Mucosa of stomach (tissue), 1 donor: ENCODE measurements at regions not wholly inside any gene's neighbourhood (a gene's known extent, or its start where the extent isn't known, plus 50 kb on each side); places are given as distances from the start of the nearest gene placed in this dataset.

Source experiments
- H3K27me3 ChIP-seq: one replicate; pipeline ENCODE4 v1.7.0; 2013; ENCODE audit warnings: mild to moderate bottlenecking, low read length; ENCODE audit not compliant: control insufficient read depth, insufficient read depth
- H3K36me3 ChIP-seq: one replicate; pipeline ENCODE4 v1.7.0; 2013; ENCODE audit warnings: low read length; ENCODE audit not compliant: control insufficient read depth, insufficient read depth
- H3K4me1 ChIP-seq: one replicate; pipeline ENCODE4 v1.7.0; 2013; ENCODE audit warnings: mild to moderate bottlenecking, low read length; ENCODE audit not compliant: control insufficient read depth, insufficient read depth
- H3K4me3 ChIP-seq: one replicate; pipeline ENCODE4 v1.7.0; 2013; ENCODE audit warnings: low read length
- H3K9ac ChIP-seq: one replicate; pipeline ENCODE4 v1.7.0; 2013; ENCODE audit warnings: mild to moderate bottlenecking, low read length, moderate library complexity
- H3K9me3 ChIP-seq: one replicate; pipeline ENCODE4 v1.7.0; 2013; ENCODE audit warnings: mild to moderate bottlenecking, low read length, moderate library complexity; ENCODE audit not compliant: control insufficient read depth
- donor health status: Pancreatic carcinoma.

DNA sequence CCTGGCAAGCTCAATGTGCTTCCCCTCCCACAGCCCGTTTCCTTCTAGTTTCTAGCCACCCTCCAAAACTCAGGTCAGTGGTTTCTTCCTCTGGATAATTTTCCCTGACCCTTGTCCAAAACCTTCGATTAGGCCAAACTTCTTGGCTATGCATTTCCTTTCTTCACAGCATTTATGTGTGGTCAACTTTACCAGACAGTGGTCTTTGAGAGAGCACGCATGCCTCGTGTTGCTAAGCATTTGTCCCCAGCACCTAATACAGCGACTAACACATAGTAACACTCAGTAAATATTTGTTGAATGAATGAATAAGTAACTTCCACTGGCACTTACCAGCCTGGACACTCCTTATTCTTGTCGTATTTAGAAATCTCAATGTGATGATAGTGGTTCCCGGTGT lies 610.7 kb downstream of the PLPP3 start:
- Histone ChIP-seq H3K4me1 (no peaks in the 10 kb centered on the region), H3K9me3 (no peaks in the 10 kb centered on the region), H3K27me3 (no peaks in the 10 kb centered on the region), H3K4me3 (no peak overlapping the region), H3K36me3 (no peaks in the 10 kb centered on the region), H3K9ac (no peak overlapping the region)

DNA sequence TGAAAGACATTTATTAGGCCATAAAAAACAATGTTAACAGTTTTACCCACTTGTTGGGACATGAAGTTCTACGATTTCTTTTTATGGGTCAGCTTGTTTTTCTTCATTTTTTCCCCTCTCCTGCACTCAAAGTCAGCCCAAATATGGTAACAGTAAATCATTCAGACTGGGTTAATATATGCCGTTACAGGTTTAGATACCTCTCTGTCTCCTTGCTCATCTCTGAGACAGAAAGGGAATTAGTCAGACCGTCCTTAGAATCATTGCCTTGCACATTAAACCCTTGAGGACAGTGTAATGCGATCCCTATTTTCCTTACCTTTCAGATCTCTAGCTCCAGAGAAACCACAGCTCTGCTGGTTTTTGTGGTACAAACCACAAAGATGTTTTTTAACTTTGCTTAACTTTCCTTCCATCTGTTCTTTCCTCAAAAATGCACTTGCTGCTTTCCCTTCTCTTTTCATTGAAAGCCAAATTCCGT lies 613.3 kb downstream of the PLPP3 start:
- Histone ChIP-seq H3K4me3 (no peak overlapping the region), H3K9me3 (no peaks in the 10 kb centered on the region), H3K27me3 (no peaks in the 10 kb centered on the region), H3K9ac (no peak overlapping the region), H3K4me1 (no peaks in the 10 kb centered on the region), H3K36me3 (no peaks in the 10 kb centered on the region)

DNA sequence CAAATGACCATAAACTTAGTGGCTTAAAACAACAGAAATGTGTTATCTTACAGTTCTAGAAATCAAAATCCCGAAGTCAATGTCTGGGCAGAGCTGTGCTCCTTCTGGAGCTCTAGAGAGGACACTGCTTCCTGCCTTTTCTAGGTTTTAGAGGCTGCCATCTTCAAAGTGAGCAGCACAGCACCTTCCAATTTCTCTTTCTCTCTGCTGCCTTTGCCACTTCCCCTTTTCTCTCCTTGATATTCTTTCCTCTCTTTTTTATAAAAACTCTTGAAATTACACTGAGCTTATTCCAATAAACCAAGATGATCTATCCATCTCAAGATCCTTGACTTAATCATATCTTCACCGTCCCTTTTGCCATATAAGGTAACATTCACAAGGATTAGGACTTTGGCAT lies 616.9 kb downstream of the PLPP3 start:
- no peaks in the 10 kb centered on the region for H3K4me1 ChIP-seq
- H3K9me3 ChIP-seq = no peaks in the 10 kb centered on the region
- H3K4me3 ChIP-seq = no peak overlapping the region
- H3K9ac ChIP-seq = no peak overlapping the region
- H3K36me3 ChIP-seq = no peaks in the 10 kb centered on the region
- H3K27me3 ChIP-seq = no peaks in the 10 kb centered on the region

DNA sequence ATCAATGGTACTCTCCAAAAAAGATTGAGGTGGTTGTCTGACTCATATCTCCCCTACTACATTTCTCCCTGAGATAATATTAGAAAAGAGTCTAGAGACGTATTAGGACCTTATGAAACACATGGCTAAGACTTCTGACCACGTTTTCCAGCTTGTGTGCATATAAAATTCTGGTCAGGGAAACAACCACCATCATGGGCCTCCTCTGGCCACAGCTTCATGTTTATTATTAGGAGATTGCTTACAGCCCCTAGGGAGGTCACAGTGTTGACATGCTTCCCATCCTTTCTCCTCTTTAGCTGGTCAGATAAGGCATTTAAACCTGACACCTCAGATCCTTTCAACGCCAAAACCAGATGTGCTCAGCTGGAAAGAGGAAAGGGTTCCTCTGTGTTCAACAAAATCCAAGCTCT lies 620.2 kb downstream of the PLPP3 start:
- H3K27me3 ChIP-seq = no peaks in the 10 kb centered on the region
- no peaks in the 10 kb centered on the region for H3K9me3 ChIP-seq

DNA sequence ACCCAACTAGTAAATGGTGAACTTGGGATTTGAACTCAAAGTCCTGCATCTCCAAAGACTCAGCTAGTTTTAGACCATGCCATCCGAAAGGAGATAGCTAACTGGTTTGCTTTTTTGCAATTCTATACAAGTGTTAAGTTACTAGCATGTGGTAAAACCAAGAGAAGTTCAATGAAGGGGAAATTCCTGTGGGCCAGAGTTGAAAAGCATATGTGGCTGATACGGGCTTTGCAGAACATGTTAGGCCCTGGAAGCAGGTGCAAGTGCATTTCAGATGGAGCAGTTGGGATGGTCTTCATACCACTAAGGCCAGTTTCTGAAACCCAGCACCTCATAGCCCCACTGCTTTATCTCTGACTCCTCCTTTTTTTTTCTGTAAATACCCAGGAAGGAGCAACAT lies 620.9 kb downstream of the PLPP3 start:
- no peak overlapping the region for H3K9ac ChIP-seq
- H3K9me3 ChIP-seq = no peaks in the 10 kb centered on the region
- no peak overlapping the region for H3K4me3 ChIP-seq
- H3K36me3 ChIP-seq = no peaks in the 10 kb centered on the region
- H3K4me1 ChIP-seq = no peaks in the 10 kb centered on the region
- H3K27me3 ChIP-seq = no peaks in the 10 kb centered on the region

More for the DNA sequence above, 620.2 kb downstream of the PLPP3 start:
- Histone ChIP-seq H3K9ac (no peak overlapping the region), H3K36me3 (no peaks in the 10 kb centered on the region), H3K4me1 (no peaks in the 10 kb centered on the region), H3K4me3 (no peak overlapping the region)

DNA sequence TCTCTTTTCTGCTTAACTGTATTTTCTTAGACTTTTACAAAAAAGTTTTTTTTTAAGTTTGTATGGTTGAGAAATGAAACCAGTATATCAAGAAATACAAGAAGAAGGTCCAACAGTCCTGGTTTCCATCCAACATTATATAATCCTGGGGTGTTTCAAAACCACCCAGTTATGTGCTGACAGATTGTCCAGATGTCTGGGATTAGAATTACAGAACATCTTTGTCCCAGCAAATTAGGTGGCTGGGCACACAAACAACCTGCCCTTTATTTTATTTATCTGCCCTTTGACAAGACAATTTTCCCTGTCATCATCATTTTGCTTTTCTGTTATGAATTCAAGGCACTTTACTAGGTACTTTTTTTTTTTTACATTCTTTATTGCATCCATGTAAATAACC lies 622.1 kb downstream of the PLPP3 start:
- Histone ChIP-seq H3K36me3 (no peaks in the 10 kb centered on the region), H3K4me3 (no peak overlapping the region), H3K9ac (no peak overlapping the region), H3K4me1 (no peaks in the 10 kb centered on the region), H3K9me3 (no peaks in the 10 kb centered on the region), H3K27me3 (no peaks in the 10 kb centered on the region)

DNA sequence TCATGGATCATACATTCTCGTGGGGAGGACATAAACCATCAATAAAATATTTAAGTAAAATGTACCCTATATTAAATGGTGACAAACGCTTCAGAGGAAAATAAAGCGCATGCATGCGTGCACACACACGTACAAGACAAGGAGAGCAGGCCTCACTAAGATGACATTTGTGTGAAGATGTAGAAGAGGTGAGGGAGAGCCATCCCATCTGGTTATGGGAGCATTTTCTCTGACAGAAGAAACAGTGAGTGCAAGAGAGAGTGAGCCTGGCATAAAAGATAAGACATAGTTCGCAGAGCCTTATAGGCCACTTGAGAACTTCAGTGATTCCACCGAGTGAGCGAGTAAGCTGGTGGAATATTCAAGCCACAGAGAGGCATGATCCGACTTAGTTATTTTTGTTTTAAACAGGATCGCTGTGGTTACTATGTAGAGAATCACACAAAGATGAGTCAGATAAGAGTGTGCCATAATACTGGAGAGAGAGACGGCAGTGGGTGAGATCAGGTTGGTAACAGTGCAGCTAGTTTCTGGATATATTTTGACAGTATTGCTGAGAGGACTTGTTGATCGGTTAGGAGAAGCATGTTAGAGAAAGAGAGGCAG lies 624.2 kb downstream of the PLPP3 start:
- Histone ChIP-seq H3K9ac (no peak overlapping the region), H3K27me3 (no peaks in the 10 kb centered on the region), H3K36me3 (no peaks in the 10 kb centered on the region), H3K4me1 (no peaks in the 10 kb centered on the region), H3K9me3 (no peaks in the 10 kb centered on the region), H3K4me3 (no peak overlapping the region)

DNA sequence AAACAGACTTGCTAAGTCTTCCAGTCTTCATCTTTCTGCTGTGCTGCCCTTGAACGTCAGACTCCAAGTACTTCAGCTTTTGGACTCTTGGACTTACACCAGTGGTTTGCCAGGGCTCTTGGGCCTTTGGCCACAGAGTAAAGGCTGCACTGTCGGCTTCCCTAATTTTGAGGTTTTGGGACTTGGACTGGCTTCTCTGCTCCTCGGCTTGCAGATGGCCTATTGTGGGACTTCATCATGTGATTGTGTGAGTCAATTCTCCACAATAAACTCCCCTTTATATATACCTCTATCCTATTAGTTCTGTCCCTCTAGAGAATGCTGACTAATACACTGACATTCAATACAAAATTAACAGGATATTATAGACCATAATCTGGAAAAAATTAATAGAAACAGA lies 628.1 kb downstream of the PLPP3 start:
- Histone ChIP-seq H3K27me3 (no peaks in the 10 kb centered on the region), H3K4me3 (no peak overlapping the region), H3K4me1 (no peaks in the 10 kb centered on the region), H3K9ac (no peak overlapping the region), H3K36me3 (no peaks in the 10 kb centered on the region), H3K9me3 (no peaks in the 10 kb centered on the region)

DNA sequence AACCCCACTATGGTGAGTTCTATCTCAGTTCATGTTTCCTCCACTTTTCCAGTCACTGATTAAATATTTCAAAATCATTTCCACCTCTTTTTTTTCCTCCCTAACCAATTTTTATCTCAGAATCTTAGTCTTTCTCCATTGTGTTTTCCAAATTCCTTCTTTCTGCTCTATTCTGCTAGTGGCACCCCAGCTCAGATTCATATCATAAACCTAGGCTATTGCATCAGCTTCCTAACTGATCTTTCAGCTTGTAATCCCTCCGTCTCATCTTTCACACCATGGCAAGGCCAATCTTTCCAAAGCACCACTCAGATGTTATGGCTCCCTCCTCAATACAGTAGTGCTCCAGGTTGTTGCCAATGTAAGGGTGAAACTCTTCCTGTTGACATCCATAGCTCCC lies 631.9 kb downstream of the PLPP3 start:
- no peaks in the 10 kb centered on the region for H3K27me3 ChIP-seq
- H3K4me3 ChIP-seq = no peak overlapping the region
- H3K9ac ChIP-seq = no peak overlapping the region
- no peaks in the 10 kb centered on the region for H3K36me3 ChIP-seq
- no peaks in the 10 kb centered on the region for H3K4me1 ChIP-seq
- H3K9me3 ChIP-seq = no peaks in the 10 kb centered on the region

DNA sequence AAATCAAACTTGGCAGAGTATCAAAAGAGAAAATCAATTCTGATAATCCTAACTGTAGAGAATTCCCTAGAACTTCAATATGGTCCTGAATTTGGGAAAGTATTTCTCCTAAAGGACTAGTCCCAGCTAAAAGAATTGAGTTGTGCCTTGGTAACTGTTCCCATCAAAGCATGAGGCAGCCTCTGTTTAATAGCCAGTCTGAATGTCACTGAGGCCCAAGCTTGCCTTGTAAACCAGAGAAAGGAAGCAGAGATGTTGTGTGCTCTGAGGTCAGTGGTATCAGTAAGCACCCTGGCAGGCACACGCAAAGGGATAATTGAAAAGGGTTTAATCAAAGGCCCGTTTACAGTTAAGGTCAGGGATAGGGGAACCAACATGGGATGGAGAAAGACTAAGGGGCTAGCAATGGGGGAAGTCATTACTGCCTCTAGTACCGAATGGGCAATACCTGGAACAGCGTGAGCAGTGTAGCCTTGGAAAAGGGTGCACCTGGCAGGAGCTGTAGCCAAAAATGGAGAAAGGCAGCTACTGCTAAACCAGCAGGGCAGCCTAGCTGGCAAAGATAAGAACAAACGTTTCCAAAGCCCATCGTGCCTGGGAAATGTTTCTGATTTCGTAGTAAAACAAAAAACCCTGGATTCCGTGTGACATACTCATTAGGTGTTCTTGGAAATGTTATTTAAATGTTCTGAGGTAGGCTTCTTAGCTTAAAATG lies 635.5 kb downstream of the PLPP3 start:
- Histone ChIP-seq H3K36me3 (no peaks in the 10 kb centered on the region), H3K27me3 (no peaks in the 10 kb centered on the region), H3K9me3 (no peaks in the 10 kb centered on the region), H3K4me3 (no peak overlapping the region), H3K9ac (no peak overlapping the region), H3K4me1 (no peaks in the 10 kb centered on the region)

DNA sequence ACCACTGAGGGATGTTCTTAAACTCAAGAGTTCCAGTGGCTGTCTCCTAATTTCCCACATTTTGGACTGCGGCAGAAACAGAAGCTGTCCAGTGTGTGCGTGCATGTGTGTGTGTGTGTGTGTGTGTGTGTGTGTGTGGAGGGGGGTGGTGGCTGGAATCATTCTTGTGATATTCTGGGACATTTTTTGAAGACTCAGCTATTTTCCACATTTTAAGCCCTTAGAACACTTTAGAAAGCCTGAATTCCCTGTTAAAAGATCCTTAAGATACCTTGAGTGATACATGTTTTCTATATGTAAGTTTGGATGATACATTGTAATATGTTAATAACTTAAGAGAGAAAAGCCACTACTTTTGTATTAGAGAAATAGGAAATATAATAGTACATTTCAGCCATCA lies 636.4 kb downstream of the PLPP3 start:
- Histone ChIP-seq H3K9ac (no peak overlapping the region), H3K36me3 (no peaks in the 10 kb centered on the region), H3K27me3 (no peaks in the 10 kb centered on the region), H3K4me3 (no peak overlapping the region), H3K4me1 (no peaks in the 10 kb centered on the region), H3K9me3 (no peaks in the 10 kb centered on the region)

DNA sequence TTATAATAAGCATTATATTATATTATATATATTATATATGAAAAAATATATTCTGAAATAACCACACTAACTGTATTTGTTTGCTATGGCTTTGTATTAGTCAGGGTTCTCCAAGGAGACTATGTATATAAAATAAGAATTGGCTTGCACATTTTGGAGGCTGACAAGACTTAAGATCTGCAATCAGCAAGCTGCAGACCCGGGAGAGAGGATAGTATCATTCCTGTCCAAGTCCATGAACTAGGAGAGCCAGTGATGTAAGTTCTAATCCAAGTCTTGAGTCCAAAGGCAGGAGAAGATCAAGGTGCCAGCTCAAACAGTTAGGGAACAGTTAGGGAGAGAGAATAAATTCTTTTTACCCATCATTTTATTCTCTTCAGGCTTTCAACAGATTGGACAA lies 639.5 kb downstream of the PLPP3 start:
- Histone ChIP-seq H3K27me3 (no peaks in the 10 kb centered on the region), H3K9me3 (no peaks in the 10 kb centered on the region), H3K4me3 (no peak overlapping the region)

More for the DNA sequence above, 639.5 kb downstream of the PLPP3 start:
- Histone ChIP-seq H3K36me3 (no peaks in the 10 kb centered on the region), H3K4me1 (no peaks in the 10 kb centered on the region), H3K9ac (no peak overlapping the region)
